SK-N-SH (cell line): ENCODE measurements at regions not wholly inside any gene's neighbourhood (a gene's known extent, or its start where the extent isn't known, plus 50 kb on each side); places are given as distances from the start of the nearest gene placed in this dataset.

Experiments used
- MEF2A ChIP-seq: IDR thresholded peaks from 2 replicates; pipeline ENCODE4 v1.4.0; 2012; ENCODE audit warnings: low read depth, borderline replicate concordance
- TCF12 ChIP-seq: IDR thresholded peaks from 2 replicates; pipeline ENCODE4 v1.4.0; 2012

DNA sequence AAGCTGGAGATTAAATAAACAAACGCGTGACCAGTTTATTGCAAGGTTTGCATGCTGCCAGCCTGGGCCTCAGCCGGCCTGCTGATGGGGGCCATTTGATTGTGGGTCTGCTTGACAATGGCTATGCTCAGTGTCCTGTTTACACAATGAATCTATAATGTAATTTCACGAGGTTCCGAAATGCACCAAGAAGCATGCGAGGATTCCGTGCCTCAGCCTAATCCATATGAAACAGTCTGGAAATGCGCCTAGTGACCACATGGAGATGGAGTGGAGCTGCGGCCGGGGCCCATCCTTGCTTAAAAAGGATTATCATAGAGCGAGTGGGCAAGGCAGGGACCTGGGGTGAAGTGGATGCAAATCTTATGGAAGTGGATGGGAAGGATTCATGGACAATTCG lies 382.4 kb downstream of the CDK5RAP2 start:
- TF ChIP-seq TCF12 (no peak), MEF2A (no peak)
